H9 (cell line): ENCODE measurements at regions not wholly inside any gene's neighbourhood (a gene's known extent, or its start where the extent isn't known, plus 50 kb on each side); places are given as distances from the start of the nearest gene placed in this dataset.

Source experiments
- DNase-seq: peaks from one replicate; pipeline ENCODE4 v3.0.0-alpha.2; 2017
- H2AFZ ChIP-seq: one replicate; pipeline ENCODE4 v1.6.1; 2013; ENCODE audit warnings: mild to moderate bottlenecking, low read length, control low read depth, moderate library complexity
- H2AK5ac ChIP-seq: 2 replicates; pipeline ENCODE4 v1.6.1; 2013; ENCODE audit warnings: low read length, control low read depth, mixed read lengths; ENCODE audit not compliant: insufficient read length
- H2BK120ac ChIP-seq: one replicate; pipeline ENCODE4 v1.6.1; 2013; ENCODE audit warnings: low read depth, mild to moderate bottlenecking, low read length, control low read depth, inconsistent platforms; ENCODE audit not compliant: poor library complexity, severe bottlenecking
- H2BK12ac ChIP-seq: 2 replicates; pipeline ENCODE4 v1.6.1; 2013; ENCODE audit warnings: low read length, control low read depth, mixed read lengths, low read depth; ENCODE audit not compliant: insufficient read length
- H2BK15ac ChIP-seq: 2 replicates; pipeline ENCODE4 v1.6.1; 2013; ENCODE audit warnings: low read depth, low read length, control low read depth
- H2BK20ac ChIP-seq: one replicate; pipeline ENCODE4 v1.6.1; 2013; ENCODE audit warnings: low read depth, mild to moderate bottlenecking, low read length, control low read depth, inconsistent platforms; ENCODE audit not compliant: poor library complexity, severe bottlenecking
- H2BK5ac ChIP-seq: 2 replicates; pipeline ENCODE4 v1.6.1; 2013; ENCODE audit warnings: low read length, control low read depth, mixed read lengths; ENCODE audit not compliant: insufficient read length
- H3K14ac ChIP-seq: 2 replicates; pipeline ENCODE4 v1.6.1; 2013; ENCODE audit warnings: low read length, control low read depth; ENCODE audit not compliant: insufficient read depth
- H3K18ac ChIP-seq: 2 replicates; pipeline ENCODE4 v1.6.1; 2013; ENCODE audit warnings: low read depth, mild to moderate bottlenecking, mixed read lengths, low read length, control low read depth; ENCODE audit not compliant: insufficient read length
- H3K23ac ChIP-seq: 2 replicates; pipeline ENCODE4 v1.6.1; 2013; ENCODE audit warnings: low read length, control low read depth, mixed read lengths, low read depth; ENCODE audit not compliant: insufficient read length
- H3K23me2 ChIP-seq: 2 replicates; pipeline ENCODE4 v1.6.1; 2013; ENCODE audit warnings: low read depth, mild to moderate bottlenecking, mixed read lengths, low read length, control low read depth; ENCODE audit not compliant: insufficient read length, poor library complexity, severe bottlenecking
- H3K27ac ChIP-seq: 2 replicates; pipeline ENCODE4 v1.5.1; 2013; ENCODE audit warnings: low read length, control low read depth, mixed read lengths, low read depth; ENCODE audit not compliant: insufficient read length
- H3K27me3 ChIP-seq: 2 replicates; pipeline ENCODE4 v1.6.1; 2013; ENCODE audit warnings: low read length, control low read depth, inconsistent platforms; ENCODE audit not compliant: insufficient read depth
- H3K4ac ChIP-seq: 2 replicates; pipeline ENCODE4 v1.6.1; 2013; ENCODE audit warnings: low read depth, mild to moderate bottlenecking, control low read depth, inconsistent platforms, low read length, moderate library complexity
- H3K4me1 ChIP-seq: 2 replicates; pipeline ENCODE4 v1.6.1; 2013; ENCODE audit warnings: low read length, control low read depth, inconsistent platforms; ENCODE audit not compliant: insufficient read depth
- H3K4me2 ChIP-seq: 2 replicates; pipeline ENCODE4 v1.6.1; 2013; ENCODE audit warnings: low read length, control low read depth, mixed read lengths; ENCODE audit not compliant: insufficient read length, insufficient read depth
- H3K56ac ChIP-seq: 2 replicates; pipeline ENCODE4 v1.6.1; 2013; ENCODE audit warnings: low read depth, mild to moderate bottlenecking, mixed read lengths, low read length, control low read depth; ENCODE audit not compliant: insufficient read length
- H3K79me1 ChIP-seq: 2 replicates; pipeline ENCODE4 v1.6.1; 2013; ENCODE audit warnings: low read depth, mild to moderate bottlenecking, moderate library complexity, low read length, control low read depth, inconsistent platforms; ENCODE audit not compliant: insufficient read depth, poor library complexity, severe bottlenecking
- H3K79me2 ChIP-seq: 2 replicates; pipeline ENCODE4 v1.6.1; 2013; ENCODE audit warnings: low read length, control low read depth, inconsistent platforms; ENCODE audit not compliant: insufficient read depth
- H3K9ac ChIP-seq: 2 replicates; pipeline ENCODE4 v1.6.1; 2013; ENCODE audit warnings: low read length, control low read depth, mixed read lengths; ENCODE audit not compliant: insufficient read length; ENCODE audit errors: extremely low read depth
- H3K9me3 ChIP-seq: one replicate; pipeline ENCODE4 v1.6.1; 2013; ENCODE audit warnings: low read depth, low read length, inconsistent platforms; ENCODE audit not compliant: control insufficient read depth
- H3T11ph ChIP-seq: one replicate; pipeline ENCODE4 v1.6.1; 2013; ENCODE audit warnings: mild to moderate bottlenecking, low read length, control low read depth, inconsistent platforms
- H4K20me1 ChIP-seq: one replicate; pipeline ENCODE4 v1.6.1; 2013; ENCODE audit not compliant: control insufficient read depth, insufficient read length, insufficient read depth
- H4K5ac ChIP-seq: 2 replicates; pipeline ENCODE4 v1.6.1; 2013; ENCODE audit warnings: low read depth, mild to moderate bottlenecking, mixed read lengths, low read length, control low read depth; ENCODE audit not compliant: insufficient read length
- H4K8ac ChIP-seq: replicated peaks from 2 replicates; pipeline ENCODE4 v1.6.1; 2013; ENCODE audit warnings: low read length, control low read depth, mixed read lengths, low read depth; ENCODE audit not compliant: insufficient read length
- H4K91ac ChIP-seq: 2 replicates; pipeline ENCODE4 v1.6.1; 2013; ENCODE audit warnings: low read depth, mild to moderate bottlenecking, moderate library complexity, mixed read lengths, low read length, control low read depth; ENCODE audit not compliant: insufficient read length
- H3K27ac Mint-ChIP-seq, 3 experiments: 2 replicates in 2 of 3; 3 replicates in 1 of 3; pipeline ENCODE4 v1.8.0; 2020 to 2021; ENCODE audit warnings: mixed read lengths in 3 of 3, mild to moderate bottlenecking in 1 of 3, moderate library complexity in 1 of 3
- H3K27me3 Mint-ChIP-seq: 2 replicates; pipeline ENCODE4 v1.8.0; 2021; ENCODE audit warnings: low read depth, mild to moderate bottlenecking, moderate library complexity, mixed read lengths
- H3K36me3 Mint-ChIP-seq, 3 experiments: 2 replicates in 2 of 3; 3 replicates in 1 of 3; pipeline ENCODE4 v1.8.0; 2020 to 2021; ENCODE audit warnings: low read depth in 3 of 3, mixed read lengths in 3 of 3; ENCODE audit not compliant: insufficient read depth in 1 of 3
- H3K4me1 Mint-ChIP-seq, 2 experiments: 2 replicates each; pipeline ENCODE4 v1.8.0; 2020; ENCODE audit warnings: mixed read lengths in 2 of 2
- H3K4me3 Mint-ChIP-seq, 2 experiments: 2 replicates in 1 of 2; 3 replicates in 1 of 2; pipeline ENCODE4 v1.8.0; 2020 to 2021; ENCODE audit warnings: mild to moderate bottlenecking in 2 of 2, mixed read lengths in 2 of 2, moderate library complexity in 1 of 2
- H3K9me3 Mint-ChIP-seq, 2 experiments: 2 replicates in 1 of 2; 3 replicates in 1 of 2; pipeline ENCODE4 v1.8.0; 2020; ENCODE audit warnings: mild to moderate bottlenecking in 2 of 2, mixed read lengths in 2 of 2, moderate library complexity in 1 of 2
- CTCF ChIP-seq: fragments of 200-600 bp; sonication (generic); conservative IDR thresholded peaks from 3 replicates; pipeline ENCODE4 v1.8.0; 2021; ENCODE audit warnings: antibody characterized with exemption, mild to moderate bottlenecking
- WGBS: extraction: QIAGEN DNeasy Blood & Tissue Kit; methylation state at CpG from one replicate; pipeline ENCODE4 v1.1.7; 2013; ENCODE audit warnings: missing lambda C conversion rate, low lambda C conversion rate, mixed read lengths; ENCODE audit not compliant: insufficient read length; ENCODE audit errors: extremely low coverage; 5-methylcytosine and 5-hydroxymethylcytosine counted together

- Mint-ChIP-seq H3K27ac (no peak overlapping the region), H3K4me3 (no peak overlapping the region), H3K36me3 (no peaks in the 10 kb centered on the region), H3K27me3 (no peaks in the 10 kb centered on the region), H3K4me1 (no peaks in the 10 kb centered on the region; a peak in 1 of 4 replicates), H3K9me3 (no peaks in the 10 kb centered on the region)
- no peak overlapping the region for H2AFZ ChIP-seq
- H2BK5ac ChIP-seq: no peak overlapping the region
- H3K9ac ChIP-seq: no peak overlapping the region
- H3K23ac ChIP-seq: no peak overlapping the region
- H3K23me2 ChIP-seq: no peaks in the 10 kb centered on the region
- H3K79me1 ChIP-seq: no peaks in the 10 kb centered on the region
- no peak for TF ChIP-seq CTCF
- DNase-seq: no peak
- H3K56ac ChIP-seq: no peak overlapping the region
- H2BK20ac ChIP-seq: no peak overlapping the region
- H2BK12ac ChIP-seq: no peak overlapping the region
- no peak overlapping the region for H3K14ac ChIP-seq
- no peaks in the 10 kb centered on the region for H3K27me3 ChIP-seq
- H3K18ac ChIP-seq: no peak overlapping the region
- H3K79me2 ChIP-seq: no peaks in the 10 kb centered on the region
- no CpG with 5 or more reads among the region's 1 CpG for WGBS
- no peaks in the 10 kb centered on the region for H4K20me1 ChIP-seq
- no peak overlapping the region for H3K4ac ChIP-seq
- no peak overlapping the region for H4K91ac ChIP-seq
- H4K5ac ChIP-seq: no peak overlapping the region
- no peaks in the 10 kb centered on the region for H3K9me3 ChIP-seq
- no peak overlapping the region for H4K8ac ChIP-seq
- H3K27ac ChIP-seq: no peak overlapping the region
- H3T11ph ChIP-seq: no peak overlapping the region
- no peak overlapping the region for H3K4me2 ChIP-seq
- no peak overlapping the region for H2BK120ac ChIP-seq
- no peak overlapping the region for H2BK15ac ChIP-seq
- H3K4me1 ChIP-seq: no peaks in the 10 kb centered on the region
- H2AK5ac ChIP-seq: no peak overlapping the region
These were observed 301.9 kb upstream of the DPYD start for GRCh38 chr1:98222706-98223105.
